Neural progenitor cell (in vitro differentiated cells): ENCODE measurements at regions not wholly inside any gene's neighbourhood (a gene's known extent, or its start where the extent isn't known, plus 50 kb on each side); places are given as distances from the start of the nearest gene placed in this dataset.

ENCODE experiments used
- DNase-seq: peaks from one replicate; pipeline ENCODE4 v3.0.0-alpha.2; 2016; ENCODE audit warnings: low spot score
- H2AFZ ChIP-seq: fragments of 200-600 bp; sonication (generic); replicated peaks from 2 replicates; pipeline ENCODE4 v1.6.1; 2016; ENCODE audit warnings: antibody characterized with exemption
- H3F3A ChIP-seq: fragments of 200-600 bp; sonication (generic); 2 replicates; pipeline ENCODE4 v1.6.1; 2016; ENCODE audit warnings: antibody characterized with exemption, low read depth
- H3K27ac ChIP-seq: fragments of 200-600 bp; sonication (generic); 2 replicates; pipeline ENCODE4 v1.5.1; 2016; ENCODE audit warnings: mild to moderate bottlenecking
- H3K27me3 ChIP-seq: fragments of 200-600 bp; sonication (generic); 2 replicates; pipeline ENCODE4 v1.6.1; 2016; ENCODE audit warnings: mild to moderate bottlenecking, moderate library complexity
- H3K36me3 ChIP-seq: fragments of 200-600 bp; sonication (generic); 2 replicates; pipeline ENCODE4 v1.5.1; 2016
- H3K4me1 ChIP-seq: fragments of 200-600 bp; sonication (generic); 2 replicates; pipeline ENCODE4 v1.6.1; 2016; ENCODE audit warnings: mixed run types
- H3K4me2 ChIP-seq: fragments of 200-600 bp; sonication (generic); 2 replicates; pipeline ENCODE4 v1.6.1; 2016
- H3K4me3 ChIP-seq: fragments of 200-600 bp; sonication (generic); 2 replicates; pipeline ENCODE4 v1.5.1; 2016
- H3K79me2 ChIP-seq: fragments of 200-600 bp; sonication (generic); 2 replicates; pipeline ENCODE4 v1.6.1; 2016; ENCODE audit warnings: low read depth
- H3K9ac ChIP-seq: fragments of 200-600 bp; sonication (generic); 2 replicates; pipeline ENCODE4 v1.6.1; 2016
- H3K9me3 ChIP-seq: fragments of 200-600 bp; sonication (generic); 2 replicates; pipeline ENCODE4 v1.5.1; 2016; ENCODE audit warnings: low read depth
- H4K20me1 ChIP-seq: fragments of 200-600 bp; sonication (generic); 2 replicates; pipeline ENCODE4 v1.6.1; 2016; ENCODE audit warnings: low read depth
- H3K27ac Mint-ChIP-seq: 3 replicates; pipeline ENCODE4 v1.8.0; 2021; ENCODE audit warnings: mixed read lengths
- H3K27me3 Mint-ChIP-seq: 2 replicates; pipeline ENCODE4 v1.8.0; 2022; ENCODE audit warnings: low read depth, mild to moderate bottlenecking, inconsistent platforms, moderate library complexity, mixed read lengths; ENCODE audit not compliant: insufficient read depth
- H3K36me3 Mint-ChIP-seq: 3 replicates; pipeline ENCODE4 v1.8.0; 2021; ENCODE audit warnings: mixed read lengths
- H3K4me1 Mint-ChIP-seq: 3 replicates; pipeline ENCODE4 v1.8.0; 2021; ENCODE audit warnings: mixed read lengths
- H3K4me3 Mint-ChIP-seq: 3 replicates; pipeline ENCODE4 v1.8.0; 2021; ENCODE audit warnings: mild to moderate bottlenecking, moderate library complexity, mixed read lengths
- H3K9me3 Mint-ChIP-seq: 3 replicates; pipeline ENCODE4 v1.8.0; 2020; ENCODE audit warnings: mixed read lengths
- EZH2 ChIP-seq: fragments of 200-600 bp; sonication (generic); IDR thresholded peaks from 2 replicates; pipeline ENCODE4 v1.6.1; 2017; ENCODE audit warnings: antibody characterized with exemption, mild to moderate bottlenecking, moderate library complexity
- EZH2phosphoT487 ChIP-seq: fragments of 200-600 bp; sonication (generic); IDR thresholded peaks from 2 replicates; pipeline ENCODE4 v1.6.1; 2017; ENCODE audit warnings: antibody characterized with exemption
- TF ChIP-seq, protein P1 (sequence below): fragments of 200-600 bp; sonication (generic); IDR thresholded peaks from 2 replicates; pipeline ENCODE4 v1.5.1; 2017; ENCODE audit warnings: antibody characterized with exemption, mild to moderate bottlenecking

DNA sequence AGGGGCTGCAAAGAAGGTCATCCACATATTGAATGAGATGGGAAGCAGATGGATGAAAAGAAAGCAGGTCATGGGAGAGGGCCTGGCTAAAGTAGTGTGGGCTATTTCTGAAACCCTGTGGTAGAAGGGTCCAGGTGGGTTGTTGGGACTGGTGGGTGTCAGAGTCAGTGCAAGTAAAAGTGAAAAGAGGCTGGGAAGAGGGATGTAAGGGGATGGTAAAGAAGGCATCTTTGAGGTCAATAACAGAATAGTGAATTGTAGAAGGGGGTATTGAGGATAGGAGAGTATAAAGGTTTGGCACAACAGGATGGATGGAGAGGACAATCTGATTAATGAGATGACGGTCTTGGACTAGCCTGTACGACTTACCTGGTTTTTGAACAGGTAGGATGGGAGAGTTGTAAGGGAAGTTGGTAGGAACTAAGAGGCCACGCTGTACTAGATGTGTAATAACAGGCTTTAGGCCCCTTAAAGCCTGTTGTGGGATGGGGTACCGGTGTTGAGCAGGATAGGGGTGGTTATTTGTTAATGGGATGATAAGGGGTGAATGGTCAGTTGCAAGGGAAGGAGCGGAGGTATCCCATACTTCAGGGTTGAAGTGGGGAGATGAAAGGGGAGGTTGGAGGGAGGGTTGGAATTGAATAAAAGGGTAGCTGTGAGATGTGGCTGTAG lies 748.9 kb upstream of the ADGRB3 start:
- no peaks in the 10 kb centered on the region for H3K9me3 Mint-ChIP-seq
- DNase-seq = no peak
- Histone ChIP-seq H3K27me3 (no peaks in the 10 kb centered on the region), H3K4me3 (no peak overlapping the region), H3K27ac (no peak overlapping the region), H2AFZ (no peak overlapping the region), H3K36me3 (no peaks in the 10 kb centered on the region), H3K9me3 (no peaks in the 10 kb centered on the region), H3K4me1 (no peaks in the 10 kb centered on the region), H4K20me1 (no peaks in the 10 kb centered on the region), H3K9ac (no peak overlapping the region), H3K79me2 (no peaks in the 10 kb centered on the region), H3K4me2 (no peak overlapping the region), H3F3A (no peaks in the 10 kb centered on the region)
- H3K4me1 Mint-ChIP-seq = no peaks in the 10 kb centered on the region
- H3K27me3 Mint-ChIP-seq = peaks cover 4% of the 10 kb centered on the region
- H3K4me3 Mint-ChIP-seq = no peak overlapping the region
- TF ChIP-seq EZH2phosphoT487 = no peak
- TF ChIP-seq, protein P1, sequence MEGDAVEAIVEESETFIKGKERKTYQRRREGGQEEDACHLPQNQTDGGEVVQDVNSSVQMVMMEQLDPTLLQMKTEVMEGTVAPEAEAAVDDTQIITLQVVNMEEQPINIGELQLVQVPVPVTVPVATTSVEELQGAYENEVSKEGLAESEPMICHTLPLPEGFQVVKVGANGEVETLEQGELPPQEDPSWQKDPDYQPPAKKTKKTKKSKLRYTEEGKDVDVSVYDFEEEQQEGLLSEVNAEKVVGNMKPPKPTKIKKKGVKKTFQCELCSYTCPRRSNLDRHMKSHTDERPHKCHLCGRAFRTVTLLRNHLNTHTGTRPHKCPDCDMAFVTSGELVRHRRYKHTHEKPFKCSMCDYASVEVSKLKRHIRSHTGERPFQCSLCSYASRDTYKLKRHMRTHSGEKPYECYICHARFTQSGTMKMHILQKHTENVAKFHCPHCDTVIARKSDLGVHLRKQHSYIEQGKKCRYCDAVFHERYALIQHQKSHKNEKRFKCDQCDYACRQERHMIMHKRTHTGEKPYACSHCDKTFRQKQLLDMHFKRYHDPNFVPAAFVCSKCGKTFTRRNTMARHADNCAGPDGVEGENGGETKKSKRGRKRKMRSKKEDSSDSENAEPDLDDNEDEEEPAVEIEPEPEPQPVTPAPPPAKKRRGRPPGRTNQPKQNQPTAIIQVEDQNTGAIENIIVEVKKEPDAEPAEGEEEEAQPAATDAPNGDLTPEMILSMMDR = no peak
- no peak for TF ChIP-seq EZH2
- no peak overlapping the region for H3K27ac Mint-ChIP-seq
- H3K36me3 Mint-ChIP-seq = no peaks in the 10 kb centered on the region

DNA sequence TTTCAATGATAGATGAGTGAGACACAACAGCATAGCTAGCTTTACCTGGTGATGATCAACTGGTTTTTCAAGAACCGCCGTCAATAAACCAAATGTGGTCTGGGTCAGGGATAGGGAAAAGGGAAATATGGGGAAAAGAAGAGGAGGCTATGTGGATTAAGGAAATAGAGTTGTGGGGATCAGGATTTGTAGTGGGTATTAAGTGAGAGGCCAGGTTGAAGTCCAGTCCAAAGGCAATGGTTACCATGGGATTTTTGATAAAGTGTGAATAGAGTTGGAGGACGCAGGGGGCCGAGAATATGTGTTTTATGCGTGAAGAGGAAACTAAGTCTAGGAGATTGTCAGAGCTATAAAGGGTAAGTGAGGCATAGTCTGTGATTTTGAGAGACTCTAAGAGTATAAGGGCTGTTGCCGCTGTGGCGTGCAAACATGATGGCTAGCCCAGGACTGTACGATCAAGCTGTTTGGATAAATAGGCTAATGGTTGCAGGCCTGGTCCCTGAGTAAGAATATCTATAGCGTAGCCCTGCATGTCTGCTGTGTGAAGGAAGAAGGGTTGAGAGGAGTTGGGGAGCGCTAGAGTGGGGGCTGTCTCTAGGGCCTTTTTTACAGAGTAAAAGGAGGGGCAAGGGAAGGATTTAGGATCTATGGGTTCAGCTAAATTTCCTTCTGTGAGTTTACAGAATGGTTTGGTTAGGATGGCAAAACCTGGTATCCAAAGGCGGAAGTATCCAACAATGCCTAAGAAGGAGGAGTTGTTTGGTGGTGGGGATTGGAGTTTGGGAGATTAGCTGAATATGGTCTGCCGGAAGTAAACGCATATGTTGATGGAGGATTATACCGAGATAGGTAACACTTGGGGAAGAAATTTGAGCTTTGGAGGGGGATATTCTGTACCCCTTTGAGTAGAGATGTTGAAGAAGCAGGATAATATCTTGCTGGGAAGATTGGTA lies 749.7 kb upstream of the ADGRB3 start:
- H3K4me1 Mint-ChIP-seq = no peaks in the 10 kb centered on the region
- no peak overlapping the region for H3K27ac Mint-ChIP-seq
- H3K36me3 ChIP-seq = no peaks in the 10 kb centered on the region
- DNase-seq = no peak
- no peaks in the 10 kb centered on the region for H3K9me3 ChIP-seq
- no peak overlapping the region for H3K9ac ChIP-seq
- no peak overlapping the region for H3K4me2 ChIP-seq
- H3K36me3 Mint-ChIP-seq = no peaks in the 10 kb centered on the region
- H2AFZ ChIP-seq = no peak overlapping the region
- no peak overlapping the region for H3K4me3 ChIP-seq
- H3K27me3 Mint-ChIP-seq = peaks cover 4% of the 10 kb centered on the region
- H3K4me1 ChIP-seq = no peaks in the 10 kb centered on the region
- H3K4me3 Mint-ChIP-seq = no peak overlapping the region
- H3K27ac ChIP-seq = no peak overlapping the region
- no peaks in the 10 kb centered on the region for H3K9me3 Mint-ChIP-seq
- H3K79me2 ChIP-seq = no peaks in the 10 kb centered on the region
- no peaks in the 10 kb centered on the region for H4K20me1 ChIP-seq
- TF ChIP-seq, protein P1 = no peak
- TF ChIP-seq EZH2phosphoT487 (no peak), EZH2 (no peak)
- no peaks in the 10 kb centered on the region for H3F3A ChIP-seq
- no peaks in the 10 kb centered on the region for H3K27me3 ChIP-seq

DNA sequence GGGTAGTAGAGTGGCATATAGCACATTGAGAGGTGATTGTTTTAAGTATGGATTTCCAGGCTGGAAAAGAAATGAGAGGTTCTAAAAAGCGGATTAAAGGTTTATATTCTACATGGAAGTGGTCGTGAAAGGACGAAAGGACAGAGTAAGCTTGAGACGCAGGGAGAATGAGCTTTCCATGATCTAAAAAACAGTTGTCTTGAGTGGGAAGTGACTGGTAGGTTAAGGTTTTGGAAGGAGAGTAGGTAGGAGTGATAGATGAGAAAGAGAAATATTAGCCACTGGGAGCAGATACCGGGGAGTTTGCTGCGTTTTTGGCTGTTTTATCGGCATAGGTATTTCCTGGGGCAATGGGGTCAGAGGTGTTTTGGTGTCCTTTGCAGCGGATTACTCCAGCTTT lies 750.6 kb upstream of the ADGRB3 start:
- Mint-ChIP-seq H3K27ac (no peak overlapping the region), H3K36me3 (no peaks in the 10 kb centered on the region), H3K27me3 (peaks cover 4% of the 10 kb centered on the region), H3K9me3 (no peaks in the 10 kb centered on the region), H3K4me3 (no peak overlapping the region), H3K4me1 (no peaks in the 10 kb centered on the region)
- no peaks in the 10 kb centered on the region for H3K9me3 ChIP-seq
- H3K27me3 ChIP-seq = no peaks in the 10 kb centered on the region
- no peak for DNase-seq
- no peaks in the 10 kb centered on the region for H3K4me1 ChIP-seq
- H3K79me2 ChIP-seq = no peaks in the 10 kb centered on the region
- no peak overlapping the region for H3K9ac ChIP-seq
- no peak overlapping the region for H2AFZ ChIP-seq
- H3K27ac ChIP-seq = no peak overlapping the region
- H3K36me3 ChIP-seq = no peaks in the 10 kb centered on the region
- H3F3A ChIP-seq = no peaks in the 10 kb centered on the region
- no peak for TF ChIP-seq EZH2
- TF ChIP-seq, protein P1 = no peak
- no peak for TF ChIP-seq EZH2phosphoT487
- no peak overlapping the region for H3K4me2 ChIP-seq
- H3K4me3 ChIP-seq = no peak overlapping the region
- H4K20me1 ChIP-seq = no peaks in the 10 kb centered on the region
